ENCODE measurements at regions not wholly inside any gene's neighbourhood (a gene's known extent, or its start where the extent isn't known, plus 50 kb on each side); places are given as distances from the start of the nearest gene placed in this dataset.

GRCh38 chr3:30344288-30344687 lies 262.1 kb upstream of the TGFBR2 start:
- dilution Hi-C loops (cut with HindIII; ENCODE audit: low sequenced_read_pairs, unreplicated experiment), result no loop called here
- no peak overlapping the region for H3K9ac ChIP-seq (ENCODE audit: low read depth, low read length)
- H4K20me1 ChIP-seq (ENCODE audit: insufficient read depth, low read length), result no peaks in the 10 kb centered on the region
- in situ Hi-C loops (cut with MboI; ENCODE audit: low sequenced_read_pairs), result no loop called here
- H2AFZ ChIP-seq (replicated peaks; ENCODE audit: low read length, poor library complexity), result no peak overlapping the region
- peaks cover 3% of the 10 kb centered on the region; the same call in 1 of the 2 replicates for H3K9me1 ChIP-seq (ENCODE audit: insufficient read depth, low read length)
- ChIA-PET POLR2A (ENCODE audit: unreplicated experiment) (no interaction called here), CTCF (interaction anchor here (1.2 kb wide), 1 partner anchor 10 kb away, joined by 4 read pairs; no protein-coding TSS in a partner anchor)
- 0 out of 2 replicates have a peak overlapping the region, but pooled peaks have one; percentile 8 for H4K91ac ChIP-seq (ENCODE audit: insufficient read depth, low read depth, low read length)
- ATAC-seq (ENCODE audit: low read depth), result no peak
- H3K56ac ChIP-seq (ENCODE audit: extremely low read depth, insufficient read depth, low read length), result no peak overlapping the region
- peaks cover 10% of the 10 kb centered on the region; the same call in 1 of the 2 replicates for H3K4me1 ChIP-seq (ENCODE audit: control insufficient read depth, insufficient read depth, low read length)
- no peak overlapping the region for H2AK9ac ChIP-seq (replicated peaks; ENCODE audit: low read depth, low read length, poor library complexity)
- H2BK15ac ChIP-seq (ENCODE audit: low read depth, low read length), result peak overlapping the region; percentile 40; the same call in 2 of the 3 replicates
- H2BK120ac ChIP-seq (ENCODE audit: low read depth, low read length), result peak overlapping the region; percentile 60; the same call in 1 of the 2 replicates
- H2BK20ac ChIP-seq (ENCODE audit: low read depth, low read length), result peak overlapping the region; percentile 76; the same call in 1 of the 2 replicates
- no peak overlapping the region; the same call in 1 of the 2 replicates for H4K5ac ChIP-seq (ENCODE audit: low read depth, low read length)
- TF ChIP-seq USF2 (IDR thresholded peaks at IDR 0.05; ENCODE audit: low read depth, low read length), result no peak
- no peak for TF ChIP-seq RAD21 (IDR thresholded peaks at IDR 0.05; ENCODE audit: low read length)
- no peak for TF ChIP-seq FOS (IDR thresholded peaks at IDR 0.05; ENCODE audit: low read depth, low read length)
- no peak for TF ChIP-seq CTCF (conservative IDR thresholded peaks at IDR 0.05; ENCODE audit: low read depth, low read length)
- no peak for TF ChIP-seq RCOR1 (IDR thresholded peaks at IDR 0.05; ENCODE audit: insufficient replicate concordance, low read length)
- DNase-seq, result no peak
- H3K4me3 ChIP-seq (ENCODE audit: insufficient read depth, low read depth, low read length), result no peak overlapping the region
- H3K9me3 ChIP-seq (ENCODE audit: control insufficient read depth, insufficient read depth, low read length), result no peaks in the 10 kb centered on the region
- H2BK5ac ChIP-seq (ENCODE audit: low read depth, low read length, poor library complexity, severe bottlenecking), result peak overlapping the region; percentile 17
- no peak overlapping the region for H3K23ac ChIP-seq (ENCODE audit: low read depth, low read length)
- no peaks in the 10 kb centered on the region for H3K27me3 ChIP-seq (ENCODE audit: control insufficient read depth, insufficient read depth, low read length)
- intact Hi-C loops (cut with micrococcal nuclease), result no loop called here
- peak overlapping the region; percentile 61; the same call in 1 of the 2 replicates for H2AK5ac ChIP-seq (ENCODE audit: low read depth, low read length)
- H3K36me3 ChIP-seq (ENCODE audit: control insufficient read depth, insufficient read depth, low read length), result no peaks in the 10 kb centered on the region
- H3K18ac ChIP-seq (ENCODE audit: low read depth, low read length), result peak overlapping the region; percentile 37; the same call in 1 of the 2 replicates
- no peak overlapping the region for H3K27ac ChIP-seq (ENCODE audit: insufficient read depth, low read length)
- BruUV-seq (replicated peaks), result no TSS peak
- H3K4ac ChIP-seq (ENCODE audit: low read depth, low read length), result peak overlapping the region; percentile 38
- peak overlapping the region; percentile 20 for H3K14ac ChIP-seq (replicated peaks; ENCODE audit: low read depth, low read length)
- WGBS, 2 experiments (ENCODE audit: extremely low coverage in 2 of 2, insufficient read length in 1 of 2), result no CpG with 5 or more reads among the region's 1 CpG
- no peaks in the 10 kb centered on the region for H3K79me1 ChIP-seq (ENCODE audit: low read depth in 1 of 2, low read length in 2 of 2)
- H3K4me2 ChIP-seq (ENCODE audit: low read depth, low read length), result no peak overlapping the region
- 0 out of 4 replicates have a peak overlapping the region, but pooled peaks of 1 of the 2 experiments have one; percentile 22 for H4K8ac ChIP-seq (ENCODE audit: low read depth in 2 of 2, low read length in 2 of 2)

All from IMR-90 (cell line).